ENCODE measurements at regions not wholly inside any gene's neighbourhood (a gene's known extent, or its start where the extent isn't known, plus 50 kb on each side); places are given as distances from the start of the nearest gene placed in this dataset.
"Not testable (repeated sequence)": the region's sequence is repeated elsewhere in the genome, so short reads cannot be mapped to it uniquely, and the experiment has no call there.

DNA sequence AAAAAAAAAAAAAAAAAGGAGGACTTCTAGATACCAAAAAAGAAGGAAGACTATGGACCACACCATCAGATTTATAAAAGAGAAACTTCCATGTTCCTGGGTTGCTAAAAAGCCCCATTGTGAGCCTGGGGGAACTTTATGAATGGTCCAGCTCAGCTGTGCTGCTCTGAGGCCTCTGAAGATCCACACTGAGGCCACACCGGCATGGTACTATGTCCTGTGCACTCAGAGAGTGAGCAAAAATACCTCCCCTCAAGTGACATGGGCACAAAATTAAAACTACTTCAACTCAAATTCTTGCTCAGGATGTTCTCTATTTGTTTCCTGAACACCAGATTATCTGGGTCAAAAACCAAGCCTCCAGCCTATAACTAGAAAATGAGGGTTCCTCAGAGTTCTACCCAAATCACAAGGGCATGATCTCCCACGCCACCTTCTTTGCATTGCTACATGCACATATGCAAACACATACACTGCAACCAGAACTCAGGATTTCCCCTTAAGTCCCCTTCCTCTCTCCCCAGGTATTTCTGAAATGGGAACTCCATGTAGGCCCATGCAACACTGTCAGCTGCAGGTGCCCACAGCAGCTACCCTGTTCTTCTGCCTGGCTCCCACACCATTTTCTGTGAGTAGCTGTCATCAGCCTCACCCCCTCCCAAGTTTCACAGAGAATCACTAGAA lies 94.4 kb downstream of the SH3GLB1 start:
- no peak for DNase-seq
- no peaks in the 10 kb centered on the region for H3K4me1 Mint-ChIP-seq
- H3K27ac Mint-ChIP-seq: no peak overlapping the region
- TF ChIP-seq, protein P1, sequence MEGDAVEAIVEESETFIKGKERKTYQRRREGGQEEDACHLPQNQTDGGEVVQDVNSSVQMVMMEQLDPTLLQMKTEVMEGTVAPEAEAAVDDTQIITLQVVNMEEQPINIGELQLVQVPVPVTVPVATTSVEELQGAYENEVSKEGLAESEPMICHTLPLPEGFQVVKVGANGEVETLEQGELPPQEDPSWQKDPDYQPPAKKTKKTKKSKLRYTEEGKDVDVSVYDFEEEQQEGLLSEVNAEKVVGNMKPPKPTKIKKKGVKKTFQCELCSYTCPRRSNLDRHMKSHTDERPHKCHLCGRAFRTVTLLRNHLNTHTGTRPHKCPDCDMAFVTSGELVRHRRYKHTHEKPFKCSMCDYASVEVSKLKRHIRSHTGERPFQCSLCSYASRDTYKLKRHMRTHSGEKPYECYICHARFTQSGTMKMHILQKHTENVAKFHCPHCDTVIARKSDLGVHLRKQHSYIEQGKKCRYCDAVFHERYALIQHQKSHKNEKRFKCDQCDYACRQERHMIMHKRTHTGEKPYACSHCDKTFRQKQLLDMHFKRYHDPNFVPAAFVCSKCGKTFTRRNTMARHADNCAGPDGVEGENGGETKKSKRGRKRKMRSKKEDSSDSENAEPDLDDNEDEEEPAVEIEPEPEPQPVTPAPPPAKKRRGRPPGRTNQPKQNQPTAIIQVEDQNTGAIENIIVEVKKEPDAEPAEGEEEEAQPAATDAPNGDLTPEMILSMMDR (IDR thresholded peaks at IDR 0.05): no peak
- H3K27me3 Mint-ChIP-seq (ENCODE audit: low read depth, poor library complexity): peaks cover 3% of the 10 kb centered on the region
- peaks cover 21% of the 10 kb centered on the region for H3K9me3 Mint-ChIP-seq
- H3K36me3 Mint-ChIP-seq (ENCODE audit: low read depth): no peaks in the 10 kb centered on the region
- H3K4me3 Mint-ChIP-seq: no peak overlapping the region

DNA sequence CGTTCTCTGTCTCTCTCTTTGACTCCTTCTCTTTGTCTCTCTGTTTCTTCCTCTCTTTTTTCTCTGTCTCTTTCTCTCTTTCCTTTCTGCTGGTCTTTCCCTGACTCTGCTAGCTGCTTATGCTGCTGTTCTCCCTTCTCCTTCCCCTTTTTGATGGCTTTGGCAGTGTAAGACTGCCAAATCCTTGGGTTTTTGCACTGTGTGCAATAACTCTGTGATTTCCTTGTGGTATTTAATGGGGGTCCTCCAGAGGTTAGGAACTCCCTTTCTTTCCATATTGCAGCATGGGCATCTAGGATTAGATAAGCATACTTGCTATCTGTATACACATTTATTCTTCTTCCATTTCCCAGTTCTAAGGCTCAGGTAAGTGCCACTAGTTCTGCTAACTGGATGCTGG lies 99.3 kb downstream of the SH3GLB1 start:
- peaks cover 11% of the 10 kb centered on the region for H3K27me3 Mint-ChIP-seq (ENCODE audit: low read depth, poor library complexity)
- H3K36me3 Mint-ChIP-seq (ENCODE audit: low read depth): not testable (repeated sequence)

DNA sequence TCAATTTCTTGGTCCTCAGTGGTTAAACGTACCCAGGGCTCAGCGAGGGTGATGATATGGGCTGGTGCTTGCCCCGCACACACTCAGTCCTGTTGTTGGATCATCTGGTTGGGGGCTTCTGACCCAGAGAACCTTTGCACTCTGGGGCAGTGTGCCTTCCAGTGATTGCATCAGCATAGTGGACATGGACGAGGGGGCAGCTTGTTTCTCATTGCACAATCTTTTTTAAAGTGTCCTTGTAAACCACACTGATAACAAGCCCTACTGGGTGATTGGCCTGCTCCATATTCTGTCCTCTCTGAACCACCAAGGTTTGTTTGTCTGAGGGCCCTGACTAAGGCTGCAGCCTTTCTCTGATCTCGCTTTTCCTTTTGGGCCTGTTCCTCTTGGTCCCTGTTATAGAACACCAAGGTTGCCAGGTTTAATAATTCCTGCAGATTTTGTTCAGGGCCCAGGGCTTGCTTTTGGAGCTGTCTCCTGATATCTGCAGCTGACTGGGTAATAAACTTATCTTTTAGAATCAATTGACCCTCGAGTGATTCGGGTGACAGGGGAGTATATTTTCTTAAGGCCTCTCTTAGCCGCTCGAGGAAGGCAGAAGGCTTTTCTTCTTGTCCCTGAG lies 101.6 kb downstream of the SH3GLB1 start:
- Mint-ChIP-seq H3K9me3 (peaks cover 21% of the 10 kb centered on the region), H3K27me3 (ENCODE audit: low read depth, poor library complexity) (peaks cover 11% of the 10 kb centered on the region)
- H3K4me3 Mint-ChIP-seq; H3K36me3 Mint-ChIP-seq (ENCODE audit: low read depth); H3K27ac Mint-ChIP-seq; DNase-seq; H3K4me1 Mint-ChIP-seq: not testable (repeated sequence)

More for the DNA sequence above, 99.3 kb downstream of the SH3GLB1 start:
- not testable (repeated sequence) for H3K27ac Mint-ChIP-seq, DNase-seq, H3K4me1 Mint-ChIP-seq, H3K4me3 Mint-ChIP-seq
- peaks cover 21% of the 10 kb centered on the region for H3K9me3 Mint-ChIP-seq

DNA sequence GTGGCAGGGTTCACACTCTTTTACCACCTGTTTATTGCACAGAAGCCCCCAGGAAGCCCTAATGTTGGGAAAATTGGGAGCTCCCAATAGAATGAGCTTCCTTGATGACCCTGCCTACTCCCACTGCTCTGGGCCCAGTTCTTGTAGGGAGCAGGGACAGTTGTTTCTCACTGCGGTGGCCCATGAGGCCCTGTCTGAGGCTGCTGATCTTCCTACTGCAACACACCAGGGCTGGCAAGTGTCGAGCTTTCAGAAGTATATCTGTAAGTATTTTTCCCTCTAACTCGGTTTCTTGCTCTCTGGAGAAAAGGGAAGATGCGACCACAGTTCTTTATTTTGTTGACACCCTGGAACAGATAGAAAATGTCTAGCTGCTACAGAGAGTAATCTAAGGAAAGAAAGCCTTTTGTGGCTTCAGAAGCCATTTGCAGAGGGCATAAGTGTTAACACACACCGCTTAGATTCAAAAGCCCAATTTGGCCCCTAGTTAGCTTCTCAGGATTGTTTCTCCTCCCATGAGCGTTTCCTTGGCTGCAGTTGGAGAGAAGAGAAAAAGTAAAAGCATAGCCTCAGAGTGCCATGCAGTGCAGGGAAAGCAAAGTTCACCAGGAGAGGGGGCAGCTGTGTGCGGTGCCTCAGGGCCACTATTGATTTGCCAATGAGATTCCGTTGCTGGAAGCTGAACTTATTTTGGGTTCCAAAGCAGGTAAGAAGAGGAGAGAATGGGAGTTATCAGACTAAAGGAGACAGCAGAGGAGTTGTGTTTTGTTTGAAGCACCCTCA lies 102.6 kb downstream of the SELENOF start:
- peak overlapping the region; percentile 73 for H3K27ac Mint-ChIP-seq

DNA sequence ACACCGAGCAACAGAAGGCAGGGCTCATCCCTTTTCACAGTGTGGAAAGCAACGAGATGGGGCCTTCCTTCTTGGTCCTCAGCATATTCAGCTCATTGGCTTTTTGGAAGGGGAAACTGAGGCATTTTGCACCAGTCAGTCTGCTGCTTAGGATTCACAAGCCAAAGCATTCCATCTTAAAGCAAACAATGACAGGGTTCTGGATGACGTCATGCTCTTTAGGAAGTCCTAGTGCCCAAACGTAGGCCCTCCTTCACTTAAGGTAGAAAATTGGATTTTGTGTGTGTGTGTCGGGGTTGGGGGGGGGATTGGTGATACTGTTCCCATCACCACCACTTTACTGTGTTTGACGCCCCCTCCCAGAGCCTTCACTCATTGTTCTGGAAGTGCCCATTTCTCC lies 101.6 kb downstream of the SELENOF start:
- Mint-ChIP-seq H3K4me1 (peaks cover 10% of the 10 kb centered on the region), H3K4me3 (no peak overlapping the region), H3K27me3 (ENCODE audit: low read depth, poor library complexity) (peaks cover 4% of the 10 kb centered on the region), H3K9me3 (peaks cover 29% of the 10 kb centered on the region), H3K27ac (no peak overlapping the region), H3K36me3 (ENCODE audit: low read depth) (peaks cover 11% of the 10 kb centered on the region)
- DNase-seq: no peak
- TF ChIP-seq, protein P1 (IDR thresholded peaks at IDR 0.05): no peak

More for the DNA sequence above, 102.6 kb downstream of the SELENOF start:
- Mint-ChIP-seq H3K4me3 (no peak overlapping the region), H3K4me1 (peaks cover 7% of the 10 kb centered on the region), H3K9me3 (peaks cover 22% of the 10 kb centered on the region), H3K36me3 (ENCODE audit: low read depth) (peaks cover 6% of the 10 kb centered on the region), H3K27me3 (ENCODE audit: low read depth, poor library complexity) (peaks cover 6% of the 10 kb centered on the region)
- TF ChIP-seq, protein P1 (IDR thresholded peaks at IDR 0.05): no peak
- no peak for DNase-seq

Measured in nephron progenitor cell (in vitro differentiated cells).